Keratinocyte (primary cell): ENCODE measurements at regions not wholly inside any gene's neighbourhood (a gene's known extent, or its start where the extent isn't known, plus 50 kb on each side); places are given as distances from the start of the nearest gene placed in this dataset.

Experiments
- DNase-seq: peaks from one replicate; pipeline ENCODE4 v3.0.0-alpha.2; 2011; ENCODE audit warnings: low read depth, missing footprints, low spot score
- FAIRE-seq: peaks from 2 replicates; lab custom pipeline; 2011; peaks lifted over from hg19 to GRCh38; lab: Jason Lieb, UNC
- H2AFZ ChIP-seq: 2 replicates; pipeline ENCODE4 v1.6.0; 2012; ENCODE audit warnings: low read length, control low read depth, inconsistent platforms; ENCODE audit not compliant: control insufficient read depth
- H3K27ac ChIP-seq: 2 replicates; pipeline ENCODE4 v1.5.1; 2011; ENCODE audit warnings: low read length; ENCODE audit not compliant: control insufficient read depth, insufficient read depth
- H3K27me3 ChIP-seq: 3 replicates; pipeline ENCODE4 v1.6.0; 2011; ENCODE audit warnings: low read length; ENCODE audit not compliant: control insufficient read depth, insufficient read depth; ENCODE audit errors: extremely low read depth
- H3K36me3 ChIP-seq, 2 experiments: 2 replicates in 1 of 2; 3 replicates in 1 of 2; pipeline ENCODE4 v1.5.1; 2011; ENCODE audit warnings: low read length in 2 of 2, mild to moderate bottlenecking in 1 of 2; ENCODE audit not compliant: control insufficient read depth in 2 of 2, insufficient read depth in 2 of 2; ENCODE audit errors: extremely low read depth in 1 of 2
- H3K4me1 ChIP-seq: 3 replicates; pipeline ENCODE4 v1.5.1; 2011; ENCODE audit warnings: low read length; ENCODE audit not compliant: control insufficient read depth, insufficient read depth; ENCODE audit errors: extremely low read depth
- H3K4me2 ChIP-seq: 3 replicates; pipeline ENCODE4 v1.6.0; 2011; ENCODE audit warnings: low read depth, low read length; ENCODE audit not compliant: control insufficient read depth, insufficient read depth; ENCODE audit errors: extremely low read depth
- H3K4me3 ChIP-seq, 3 experiments: fragments of 200-600 bp in 1 of 3; sonication (generic) in 1 of 3; 2 replicates in 2 of 3; 3 replicates in 1 of 3; pipeline ENCODE4 v1.5.1; 2011 to 2016; ENCODE audit warnings: low read length in 3 of 3, mild to moderate bottlenecking in 3 of 3, control low read depth in 2 of 3, inconsistent platforms in 1 of 3, low read depth in 1 of 3, mixed read lengths in 1 of 3, mixed run types in 1 of 3, moderate library complexity in 1 of 3; ENCODE audit not compliant: control insufficient read depth in 2 of 3, insufficient read depth in 2 of 3; ENCODE audit errors: extremely low read depth in 1 of 3
- H3K79me2 ChIP-seq: 2 replicates; pipeline ENCODE4 v1.6.0; 2012; ENCODE audit warnings: low read length; ENCODE audit not compliant: control insufficient read depth, insufficient read depth
- H3K9ac ChIP-seq: 3 replicates; pipeline ENCODE4 v1.6.0; 2011; ENCODE audit warnings: low read length; ENCODE audit not compliant: control insufficient read depth, insufficient read depth; ENCODE audit errors: extremely low read depth
- H3K9me1 ChIP-seq: 3 replicates; pipeline ENCODE4 v1.6.0; 2011; ENCODE audit warnings: low read length; ENCODE audit not compliant: control insufficient read depth, insufficient read depth; ENCODE audit errors: extremely low read depth
- H3K9me3 ChIP-seq: 2 replicates; pipeline ENCODE4 v1.5.1; 2012; ENCODE audit warnings: low read depth, low read length; ENCODE audit not compliant: control insufficient read depth
- H4K20me1 ChIP-seq: 3 replicates; pipeline ENCODE4 v1.6.0; 2011; ENCODE audit warnings: low read length; ENCODE audit not compliant: control insufficient read depth, insufficient read depth; ENCODE audit errors: extremely low read depth
- CTCF ChIP-seq, 3 experiments: IDR thresholded peaks in 1 of 3; conservative IDR thresholded peaks in 1 of 3; optimal IDR thresholded peaks in 1 of 3; 2 replicates in 2 of 3; 3 replicates in 1 of 3; pipeline versions ENCODE3 to v1.5.1; 2011; ENCODE audit warnings: low read length in 3 of 3, mild to moderate bottlenecking in 3 of 3, moderate library complexity in 2 of 3, control low read depth in 1 of 3, inconsistent platforms in 1 of 3; ENCODE audit not compliant: insufficient read depth in 2 of 3; ENCODE audit errors: extremely low read depth in 1 of 3
- EZH2 ChIP-seq: IDR thresholded peaks from one replicate; pipeline ENCODE4 v1.6.1; 2012; ENCODE audit warnings: inconsistent platforms, mild to moderate bottlenecking, low read length, moderate library complexity
- dilution Hi-C: fragments of 300-500 bp; cut with MboI; formaldehyde crosslinking; loops from one replicate; pipeline ENCODE4 v1.7.0; 2020; ENCODE audit warnings: low sequenced_read_pairs; ENCODE audit not compliant: extremely low pct_ligation_motif_present

GRCh38 chr6:11349880-11350279 lies 117.4 kb upstream of the NEDD9 start:
- DNase-seq (no peak), FAIRE-seq (no peak)
- dilution Hi-C loops: no loop called here
- no peaks in the 10 kb centered on the region for H3K9me3 ChIP-seq
- H3K27ac ChIP-seq: no peak overlapping the region
- TF ChIP-seq CTCF (optimal IDR thresholded peaks at IDR 0.05 in 1 of 3, IDR thresholded peaks at IDR 0.05 in 1 of 3, conservative IDR thresholded peaks at IDR 0.05 in 1 of 3; ENCODE audit: extremely low read depth in 1 of 3, insufficient read depth in 2 of 3, low read length in 3 of 3): no peak
- no peak for TF ChIP-seq EZH2
- no peaks in the 10 kb centered on the region for H4K20me1 ChIP-seq
- no peak overlapping the region for H3K4me2 ChIP-seq
- H2AFZ ChIP-seq: no peak overlapping the region
- H3K36me3 ChIP-seq: no peaks in the 10 kb centered on the region
- no peak overlapping the region for H3K9ac ChIP-seq
- H3K4me1 ChIP-seq: peaks cover 20% of the 10 kb centered on the region
- no peaks in the 10 kb centered on the region for H3K79me2 ChIP-seq
- H3K4me3 ChIP-seq: no peak overlapping the region
- H3K27me3 ChIP-seq: no peaks in the 10 kb centered on the region
- H3K9me1 ChIP-seq: no peaks in the 10 kb centered on the region

GRCh38 chr6:11346516-11346915 lies 114.0 kb upstream of the NEDD9 start:
- FAIRE-seq (no peak), DNase-seq (no peak)
- H3K9me1 ChIP-seq: no peaks in the 10 kb centered on the region
- no peak overlapping the region for H3K27ac ChIP-seq
- H3K27me3 ChIP-seq: no peaks in the 10 kb centered on the region
- no peak overlapping the region for H2AFZ ChIP-seq
- dilution Hi-C loops: no loop called here
- H3K4me1 ChIP-seq: peaks cover 19% of the 10 kb centered on the region
- H3K9ac ChIP-seq: no peak overlapping the region
- no peaks in the 10 kb centered on the region for H4K20me1 ChIP-seq
- TF ChIP-seq EZH2 (no peak), CTCF (optimal IDR thresholded peaks at IDR 0.05 in 1 of 3, IDR thresholded peaks at IDR 0.05 in 1 of 3, conservative IDR thresholded peaks at IDR 0.05 in 1 of 3; ENCODE audit: extremely low read depth in 1 of 3, insufficient read depth in 2 of 3, low read length in 3 of 3) (no peak)
- no peak overlapping the region for H3K4me2 ChIP-seq
- H3K9me3 ChIP-seq: no peaks in the 10 kb centered on the region
- H3K79me2 ChIP-seq: no peaks in the 10 kb centered on the region
- no peaks in the 10 kb centered on the region for H3K36me3 ChIP-seq
- H3K4me3 ChIP-seq: no peak overlapping the region
